ELR (cell line): ENCODE measurements at regions not wholly inside any gene's neighbourhood (a gene's known extent, or its start where the extent isn't known, plus 50 kb on each side); places are given as distances from the start of the nearest gene placed in this dataset.
"Not testable (repeated sequence)": the region's sequence is repeated elsewhere in the genome, so short reads cannot be mapped to it uniquely, and the experiment has no call there.

Experiments used
- DNase-seq: peaks from one replicate; pipeline ENCODE4 v3.0.0-alpha.2; 2015; ENCODE audit warnings: low read depth

DNA sequence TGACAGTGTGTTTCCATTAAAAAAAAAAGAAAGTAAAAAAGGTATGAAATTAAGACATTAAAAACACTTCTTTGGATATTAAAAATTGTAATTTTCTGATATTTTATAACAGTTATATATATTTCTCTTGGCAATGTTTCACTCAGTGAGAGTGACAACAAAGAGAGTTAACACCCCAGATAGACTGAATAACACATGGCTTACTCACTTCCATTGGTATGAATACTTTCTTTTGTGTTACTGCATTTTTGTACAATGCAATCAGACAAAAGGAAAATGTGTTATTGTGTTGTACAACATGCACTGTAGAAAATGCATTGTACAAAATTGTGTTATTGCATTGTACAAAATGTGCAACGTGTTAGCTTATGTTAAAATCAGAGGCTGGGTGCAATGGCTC lies 676.6 kb upstream of the AMELY start:
- DNase-seq: not testable (repeated sequence)

GRCh38 chrY:7562541-7562940 lies 651.0 kb upstream of the AMELY start:
- peak; percentile 53 for DNase-seq

DNA sequence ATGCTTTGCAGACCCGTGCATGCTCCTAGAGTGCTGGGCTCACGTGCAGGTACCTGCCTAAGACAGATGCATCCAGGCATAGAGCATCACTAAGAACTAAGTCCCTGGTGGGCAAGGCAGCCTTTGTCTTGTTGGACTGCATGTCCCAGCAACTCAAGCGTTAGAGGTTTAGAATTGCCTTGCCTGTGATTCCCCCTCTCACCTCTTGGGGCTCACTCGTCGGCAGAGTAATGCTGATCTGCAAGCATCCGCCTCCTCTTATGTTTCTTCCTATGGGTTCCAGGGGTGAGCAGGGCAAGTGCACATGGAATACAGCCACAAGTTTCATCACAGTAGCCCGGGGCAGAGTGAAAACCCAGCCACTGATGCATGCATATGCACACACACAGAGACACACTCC lies 646.1 kb upstream of the AMELY start:
- peak; percentile 11 for DNase-seq

DNA sequence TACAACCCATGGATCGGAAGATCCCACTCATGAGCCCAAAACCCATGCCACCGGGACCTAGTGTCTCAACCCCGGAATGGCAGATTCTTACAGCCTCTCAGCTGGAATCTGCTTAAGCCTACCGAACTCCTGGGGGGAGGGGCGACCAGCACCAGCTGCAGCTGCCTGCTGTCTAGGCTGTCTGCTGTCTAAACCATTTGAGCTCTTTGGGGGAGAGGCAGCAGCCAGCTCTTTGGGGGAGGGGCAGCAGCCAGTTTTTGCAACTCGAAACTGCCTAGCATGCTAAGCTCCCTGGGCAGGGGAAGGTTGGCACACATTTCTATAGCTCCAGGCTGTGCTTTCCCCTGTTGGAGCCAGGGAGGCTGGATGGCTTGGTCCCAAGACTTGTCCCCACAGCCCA lies 643.5 kb upstream of the AMELY start:
- DNase-seq: no peak

- no peak for DNase-seq
Observed at GRCh38 chrY:7545060-7545459, 633.5 kb upstream of the AMELY start.

DNA sequence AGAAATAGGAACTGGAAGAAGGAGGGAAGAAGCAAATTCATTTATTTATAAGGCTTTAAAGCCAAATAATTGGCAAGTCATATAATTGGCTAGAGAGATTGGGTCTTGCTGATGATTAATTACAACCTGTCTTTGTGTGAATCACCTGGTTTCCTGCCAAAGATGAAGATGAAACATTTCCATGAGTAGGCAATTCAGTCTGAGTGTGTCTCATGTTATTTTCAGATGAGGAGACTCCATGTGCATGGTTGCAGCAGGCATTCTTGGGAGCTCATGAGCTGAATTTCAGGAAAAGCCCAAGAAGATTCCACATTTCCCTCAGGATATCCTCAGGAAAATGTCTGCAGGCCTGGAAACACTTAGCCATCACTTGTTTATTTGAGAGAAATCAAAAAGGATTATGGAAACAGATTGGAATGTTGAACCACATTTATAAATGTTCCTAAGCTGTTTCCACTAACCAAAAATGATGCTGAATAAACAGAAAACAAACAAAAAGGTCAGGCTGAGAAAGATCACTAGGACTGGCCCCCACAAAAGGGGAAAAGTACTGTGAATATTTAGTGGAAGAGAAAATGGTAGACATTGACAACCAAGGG lies 632.7 kb upstream of the AMELY start:
- DNase-seq: peak; percentile 44

GRCh38 chrY:7543506-7543905 lies 632.0 kb upstream of the AMELY start:
- DNase-seq: no peak

GRCh38 chrY:7542256-7542858 lies 630.8 kb upstream of the AMELY start:
- DNase-seq: no peak

DNA sequence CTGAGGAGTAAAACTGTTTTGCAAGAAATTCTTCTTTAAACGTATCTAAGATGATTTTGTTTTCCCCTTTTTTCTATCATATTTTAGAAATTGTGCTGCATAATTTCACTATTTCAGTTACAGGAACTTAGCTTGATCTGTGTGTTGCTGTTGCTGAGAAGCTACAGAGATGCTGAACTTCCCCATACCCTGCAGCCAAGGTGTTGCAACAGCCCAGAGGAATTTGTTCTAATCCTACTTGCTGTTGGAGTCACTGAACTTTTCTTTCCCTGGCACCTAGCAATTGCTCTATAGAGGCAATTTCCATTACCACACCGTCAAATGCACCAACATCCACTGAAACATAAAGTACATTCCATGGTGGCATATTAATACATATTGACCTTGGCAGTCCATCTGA lies 617.8 kb upstream of the AMELY start:
- DNase-seq: no peak

GRCh38 chrY:7527568-7527967 lies 616.0 kb upstream of the AMELY start:
- peak; percentile 49 for DNase-seq

DNA sequence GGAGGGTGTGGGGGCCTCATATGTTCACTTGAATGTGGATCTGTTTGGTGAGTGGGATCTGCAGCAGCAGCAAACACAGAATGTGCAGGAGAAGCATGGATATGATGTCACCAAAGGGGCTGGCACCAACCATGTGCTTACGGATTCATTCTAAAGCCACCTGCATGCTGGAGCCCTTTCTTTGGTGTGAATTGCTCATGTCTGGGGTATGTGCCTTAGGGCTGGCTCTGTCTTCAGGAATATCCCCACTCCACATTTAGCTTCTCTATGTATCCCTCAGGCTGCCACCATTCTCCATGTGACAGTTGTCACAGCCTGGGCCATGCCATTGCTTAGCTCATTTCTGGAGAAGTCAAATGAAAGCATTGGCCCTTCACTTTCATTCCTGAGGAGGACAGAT lies 606.8 kb upstream of the AMELY start:
- no peak for DNase-seq

DNA sequence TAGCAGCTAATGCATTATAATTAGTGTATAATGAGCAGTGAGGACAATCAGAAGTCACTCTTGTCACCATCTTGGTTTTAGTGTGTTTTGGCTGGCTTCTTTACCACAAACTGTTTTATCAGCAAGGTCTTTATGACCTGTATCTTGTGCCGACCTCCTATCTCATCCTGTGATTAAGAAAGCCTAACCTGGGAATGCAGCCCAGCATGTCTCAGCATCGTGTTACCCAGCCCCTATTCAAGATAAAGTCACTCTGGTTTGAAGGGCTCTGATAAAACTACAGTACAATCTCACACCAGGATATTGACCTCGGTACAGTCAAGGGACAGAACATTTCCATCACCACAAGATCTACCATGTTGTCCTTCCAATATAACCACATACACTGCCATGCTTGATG lies 604.7 kb upstream of the AMELY start:
- DNase-seq: no peak

DNA sequence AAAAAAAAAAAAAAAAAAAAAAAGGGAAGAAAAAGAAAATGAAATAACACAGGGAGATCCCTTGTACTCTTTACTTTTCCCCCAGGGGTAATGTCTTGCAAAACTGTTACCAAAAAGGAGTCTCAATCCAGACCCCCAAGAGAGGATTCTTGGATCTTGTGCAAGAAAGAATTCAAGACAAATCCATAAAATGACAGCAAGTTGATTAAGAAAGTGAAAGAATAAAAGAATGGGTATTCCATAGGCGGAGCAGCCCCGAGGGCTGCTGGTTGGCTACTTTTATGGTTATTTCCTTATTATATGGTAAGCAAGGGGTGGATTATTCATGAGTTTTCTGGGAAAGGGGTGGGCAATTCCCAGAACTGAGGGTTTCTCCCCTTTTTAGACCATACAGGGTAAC lies 604.3 kb upstream of the AMELY start:
- no peak for DNase-seq

DNA sequence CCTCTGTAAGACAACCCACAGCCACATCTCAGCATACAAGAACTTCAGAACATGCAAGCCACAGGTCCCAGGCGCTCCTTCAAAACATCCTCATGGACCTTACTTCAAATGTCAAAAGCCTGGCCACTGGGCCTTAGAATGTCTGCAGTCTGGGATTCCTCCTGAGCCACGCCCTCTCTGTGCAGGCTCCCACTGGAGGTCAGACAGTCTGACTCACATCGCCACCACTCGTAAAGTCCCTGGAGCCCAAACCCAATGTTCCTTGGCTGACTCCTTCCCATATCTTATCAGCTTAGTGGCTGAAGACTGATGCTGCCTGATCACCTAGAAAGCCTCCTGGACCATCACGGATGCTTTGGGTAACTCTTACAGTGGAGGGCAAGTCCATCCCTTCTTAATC lies 591.3 kb upstream of the AMELY start:
- DNase-seq: peak; percentile 42

DNA sequence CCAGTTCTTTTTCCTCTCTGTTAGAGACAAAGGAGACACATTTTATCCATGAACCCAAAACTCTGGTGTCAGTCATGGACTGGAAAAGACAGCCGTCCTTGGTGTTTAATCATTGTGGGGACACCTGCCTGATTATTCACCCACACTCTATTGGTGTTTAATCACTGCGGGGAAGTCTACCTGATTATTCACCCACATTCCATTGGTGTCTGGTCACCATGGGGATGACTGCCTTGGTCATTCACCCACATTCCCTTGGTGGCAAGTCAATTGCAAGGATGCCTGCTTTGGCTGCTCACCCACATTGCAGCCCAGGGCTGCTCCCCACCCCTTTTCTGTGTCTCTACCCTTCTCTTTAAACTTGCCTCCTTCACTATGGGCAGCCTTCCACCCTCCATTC lies 589.7 kb upstream of the AMELY start:
- DNase-seq: peak; percentile 58

DNA sequence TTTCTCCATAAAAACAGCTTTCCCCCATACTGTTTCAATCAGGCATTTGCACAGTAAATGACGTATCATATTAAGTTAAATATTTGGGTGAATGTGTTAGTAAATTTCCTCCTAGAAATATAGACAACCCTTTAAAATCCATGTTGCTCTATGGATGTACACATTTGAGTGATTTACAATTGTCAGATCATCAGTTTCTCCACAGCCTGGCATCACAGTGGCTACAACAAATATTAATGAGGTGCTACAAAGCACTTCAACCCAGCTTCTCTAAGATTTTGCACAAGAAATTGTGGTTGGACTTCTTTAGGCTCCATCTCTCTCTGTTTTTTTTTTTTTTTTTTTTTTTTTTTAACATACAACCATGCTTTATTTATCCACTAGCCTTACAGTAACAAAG lies 584.4 kb upstream of the AMELY start:
- no peak for DNase-seq

- DNase-seq: not testable (repeated sequence)
Observed at GRCh38 chrY:7484455-7485285, 573.1 kb upstream of the AMELY start.

- no peak for DNase-seq
Observed at GRCh38 chrY:7471976-7472375, 560.4 kb upstream of the AMELY start.

DNA sequence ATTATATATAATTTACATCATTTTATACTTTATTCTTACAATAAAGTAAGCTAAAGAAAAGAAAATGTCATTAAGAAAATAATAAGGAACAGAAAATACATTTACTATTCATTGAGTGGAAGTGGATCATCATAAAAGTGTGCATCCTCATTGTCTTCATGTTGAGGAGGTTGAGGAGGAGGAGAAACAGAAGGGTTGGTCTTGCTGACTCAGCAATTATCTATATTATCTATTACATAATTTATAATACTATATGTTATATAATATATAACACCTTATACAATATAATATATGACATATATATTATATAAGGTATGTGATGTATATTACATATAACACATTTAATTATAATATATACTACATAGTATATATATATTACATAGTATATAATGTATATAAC lies 558.5 kb upstream of the AMELY start:
- DNase-seq: no peak

DNA sequence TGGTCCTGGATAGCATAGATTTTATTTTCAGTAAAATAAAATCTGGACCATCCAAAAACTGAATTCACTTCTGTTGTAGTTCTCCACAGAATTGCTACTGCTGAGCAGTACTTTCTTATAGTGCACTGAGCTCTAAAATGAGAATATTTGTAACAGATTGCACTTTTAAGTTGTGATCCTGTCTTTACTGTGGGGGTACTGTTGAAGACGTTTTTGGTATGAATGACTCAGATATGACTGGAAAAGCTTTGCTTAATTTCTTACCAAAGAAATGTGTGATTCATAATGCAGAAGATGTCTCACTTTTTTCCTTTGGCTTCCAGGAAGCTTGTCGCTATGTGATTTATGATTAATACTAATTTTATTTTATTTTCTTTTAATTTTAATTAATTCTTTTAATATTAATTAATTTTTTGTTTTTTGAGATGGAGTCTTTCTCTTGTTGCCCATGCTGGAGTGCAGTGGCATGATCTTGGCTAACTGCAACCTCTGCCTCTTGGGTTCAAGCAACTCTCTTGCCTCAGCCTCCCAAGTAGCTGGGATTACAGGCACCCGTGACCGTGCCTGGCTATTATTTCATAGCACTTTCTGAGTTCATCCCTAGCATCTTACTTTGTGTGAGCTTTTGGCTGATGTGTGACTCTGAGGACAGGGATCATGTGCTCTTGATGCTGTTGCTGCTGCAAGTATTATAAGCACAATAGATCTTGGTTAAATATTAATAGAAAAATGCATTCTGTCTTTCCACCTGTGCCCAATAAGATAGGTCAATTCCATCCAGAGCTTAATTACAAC lies 557.6 kb upstream of the AMELY start:
- DNase-seq: peak; percentile 85

- peak; percentile 76 for DNase-seq
Observed at GRCh38 chrY:7467796-7468520, 556.4 kb upstream of the AMELY start.

DNA sequence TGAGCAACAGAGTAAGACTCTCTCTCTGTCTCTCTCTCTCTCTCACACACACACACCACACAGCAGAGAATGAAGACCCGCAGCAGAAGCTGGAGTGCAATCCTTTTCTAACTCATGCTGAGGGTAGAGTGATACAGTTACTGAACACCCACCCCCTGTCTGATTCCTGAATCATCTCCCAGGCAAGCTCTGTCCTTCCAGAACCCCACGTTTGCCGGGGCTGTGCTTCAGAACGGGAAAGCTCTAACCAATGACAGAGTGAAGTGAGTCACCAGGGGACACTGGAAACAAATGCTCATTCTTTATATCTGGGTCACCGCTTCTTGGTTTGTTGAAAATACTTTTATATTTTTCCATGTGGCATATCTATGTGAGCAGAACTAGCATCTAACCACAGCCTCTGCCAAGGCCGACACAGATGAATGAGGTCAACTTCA lies 553.7 kb upstream of the AMELY start:
- DNase-seq: peak; percentile 93
